ENCODE measurements at regions not wholly inside any gene's neighbourhood (a gene's known extent, or its start where the extent isn't known, plus 50 kb on each side); places are given as distances from the start of the nearest gene placed in this dataset.

DNA sequence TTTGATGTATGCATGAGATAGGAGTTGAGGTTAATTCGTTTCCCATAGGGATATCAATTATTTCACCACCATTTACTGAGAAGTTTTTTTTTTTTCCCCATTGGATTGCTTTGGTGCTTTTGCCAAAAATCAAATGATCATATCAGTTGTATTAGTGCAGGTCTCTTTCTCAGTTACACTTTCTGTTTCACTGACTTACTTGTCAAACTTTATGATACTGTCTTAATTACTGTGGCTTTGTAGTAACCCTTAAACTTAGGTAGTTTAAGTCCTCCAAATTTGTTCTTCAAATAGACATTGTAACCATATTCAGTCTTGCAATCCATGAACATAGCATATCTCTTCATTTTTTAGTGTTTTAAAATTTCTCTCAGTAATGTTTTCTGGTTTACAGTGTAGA, 259.9 kb upstream of the SLCO3A1 start:
- DNase-seq (ENCODE audit: low read depth): no peak
- TF ChIP-seq, protein P1, sequence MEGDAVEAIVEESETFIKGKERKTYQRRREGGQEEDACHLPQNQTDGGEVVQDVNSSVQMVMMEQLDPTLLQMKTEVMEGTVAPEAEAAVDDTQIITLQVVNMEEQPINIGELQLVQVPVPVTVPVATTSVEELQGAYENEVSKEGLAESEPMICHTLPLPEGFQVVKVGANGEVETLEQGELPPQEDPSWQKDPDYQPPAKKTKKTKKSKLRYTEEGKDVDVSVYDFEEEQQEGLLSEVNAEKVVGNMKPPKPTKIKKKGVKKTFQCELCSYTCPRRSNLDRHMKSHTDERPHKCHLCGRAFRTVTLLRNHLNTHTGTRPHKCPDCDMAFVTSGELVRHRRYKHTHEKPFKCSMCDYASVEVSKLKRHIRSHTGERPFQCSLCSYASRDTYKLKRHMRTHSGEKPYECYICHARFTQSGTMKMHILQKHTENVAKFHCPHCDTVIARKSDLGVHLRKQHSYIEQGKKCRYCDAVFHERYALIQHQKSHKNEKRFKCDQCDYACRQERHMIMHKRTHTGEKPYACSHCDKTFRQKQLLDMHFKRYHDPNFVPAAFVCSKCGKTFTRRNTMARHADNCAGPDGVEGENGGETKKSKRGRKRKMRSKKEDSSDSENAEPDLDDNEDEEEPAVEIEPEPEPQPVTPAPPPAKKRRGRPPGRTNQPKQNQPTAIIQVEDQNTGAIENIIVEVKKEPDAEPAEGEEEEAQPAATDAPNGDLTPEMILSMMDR (IDR thresholded peaks at IDR 0.05; ENCODE audit: low read length, missing control alignments): no peak
- no peak overlapping the region for H3K4me3 ChIP-seq (replicated peaks; ENCODE audit: low read depth, low read length)

DNA sequence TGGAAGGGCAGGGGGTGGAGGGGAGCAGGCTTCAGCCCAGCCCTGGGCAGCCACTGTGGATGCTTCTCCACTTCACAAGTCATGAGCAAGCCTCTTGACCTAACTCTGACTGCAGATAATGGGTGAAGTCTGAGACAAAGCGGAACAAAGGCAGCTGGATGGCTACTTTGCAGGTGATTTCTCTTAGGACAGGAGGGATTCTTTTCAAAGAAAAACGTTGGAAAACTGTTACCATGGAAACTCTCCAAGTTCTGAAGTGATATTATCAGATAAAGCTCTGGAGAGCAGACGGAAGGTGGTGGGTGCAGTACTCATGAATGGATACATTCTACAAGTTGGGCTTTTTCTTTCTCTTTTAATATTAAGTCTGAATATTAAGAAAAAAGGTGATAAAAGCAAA, 254.2 kb upstream of the SLCO3A1 start:
- TF ChIP-seq, protein P1 (IDR thresholded peaks at IDR 0.05; ENCODE audit: low read length, missing control alignments): no peak
- DNase-seq (ENCODE audit: low read depth): no peak
- H3K4me3 ChIP-seq (replicated peaks; ENCODE audit: low read depth, low read length): no peak overlapping the region

DNA sequence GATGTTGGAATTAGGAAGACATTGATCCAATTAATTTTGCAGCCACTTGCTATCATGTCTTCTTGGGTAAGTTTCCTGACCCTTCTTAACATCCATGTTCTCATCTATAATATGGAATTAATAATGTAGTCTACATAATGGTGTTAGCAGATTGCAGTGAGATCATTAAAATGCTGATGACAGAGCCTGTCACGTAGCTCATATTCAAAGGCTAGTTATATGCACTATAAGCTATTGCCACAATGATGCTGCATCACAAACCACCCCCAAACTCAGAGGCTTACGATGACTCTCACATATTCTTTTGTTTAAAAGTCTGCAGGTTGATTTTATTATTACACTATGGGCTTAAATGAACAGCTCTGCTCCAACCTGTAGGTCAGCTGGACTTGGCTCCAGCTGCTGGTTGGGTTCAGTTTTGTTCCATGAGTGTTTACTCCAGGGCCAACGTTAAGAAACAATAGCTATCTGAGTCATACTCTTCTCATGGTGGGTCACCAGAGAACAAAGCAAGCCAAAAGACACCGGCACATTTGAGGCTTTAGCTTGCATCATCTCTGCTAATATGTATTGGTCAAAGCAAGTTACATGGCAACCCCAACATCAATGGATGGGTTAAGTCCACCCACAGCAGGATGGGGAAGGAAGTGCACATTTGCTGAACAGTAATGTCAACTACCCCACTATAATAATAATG, 250.0 kb upstream of the SLCO3A1 start:
- DNase-seq (ENCODE audit: low read depth): peak; percentile 19

DNA sequence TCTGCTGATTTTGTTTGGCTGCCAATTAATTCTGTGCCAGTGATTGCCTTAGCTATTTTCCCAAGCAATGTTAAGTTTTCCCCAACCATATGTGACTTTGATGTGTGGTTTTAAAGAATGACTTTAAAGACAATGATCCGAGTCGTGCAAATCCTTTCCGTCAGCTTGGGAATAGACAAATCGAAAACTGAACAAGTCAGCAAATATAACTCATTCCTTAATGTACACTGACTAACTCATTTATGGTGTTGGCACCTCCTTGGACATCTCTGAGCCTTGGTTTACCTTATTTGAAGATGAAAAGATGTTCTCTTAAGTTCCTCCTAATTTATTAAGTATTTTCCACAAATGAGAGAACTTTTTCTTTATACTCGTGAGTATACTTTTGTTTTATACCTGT, 249.4 kb upstream of the SLCO3A1 start:
- no peak for DNase-seq (ENCODE audit: low read depth)
- TF ChIP-seq, protein P1 (IDR thresholded peaks at IDR 0.05; ENCODE audit: low read length, missing control alignments): no peak
- no peak overlapping the region for H3K4me3 ChIP-seq (replicated peaks; ENCODE audit: low read depth, low read length)

More for the DNA sequence above, 250.0 kb upstream of the SLCO3A1 start:
- TF ChIP-seq, protein P1 (IDR thresholded peaks at IDR 0.05; ENCODE audit: low read length, missing control alignments): no peak
- H3K4me3 ChIP-seq (replicated peaks; ENCODE audit: low read depth, low read length): no peak overlapping the region

DNA sequence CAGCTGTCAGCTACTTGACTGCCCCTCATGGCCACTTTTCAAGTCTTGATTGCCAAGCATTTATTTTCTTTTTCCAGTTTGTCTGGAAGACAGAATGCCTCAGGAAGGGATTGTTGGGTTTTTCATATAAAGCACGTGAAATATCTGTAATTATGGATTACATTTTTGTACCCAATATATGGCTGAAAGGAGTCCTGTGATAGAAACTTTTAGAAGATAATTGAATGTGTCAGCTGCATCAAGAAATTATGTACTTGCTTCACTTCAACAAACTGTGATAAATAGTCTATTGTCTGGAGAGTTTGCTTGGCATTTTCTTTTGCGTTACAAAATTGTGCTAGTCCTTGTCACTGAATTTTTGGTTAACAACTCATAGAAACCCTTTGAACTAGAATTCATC, 247.9 kb upstream of the SLCO3A1 start:
- H3K4me3 ChIP-seq (replicated peaks; ENCODE audit: low read depth, low read length): no peak overlapping the region
- DNase-seq (ENCODE audit: low read depth): no peak
- TF ChIP-seq, protein P1 (IDR thresholded peaks at IDR 0.05; ENCODE audit: low read length, missing control alignments): no peak

DNA sequence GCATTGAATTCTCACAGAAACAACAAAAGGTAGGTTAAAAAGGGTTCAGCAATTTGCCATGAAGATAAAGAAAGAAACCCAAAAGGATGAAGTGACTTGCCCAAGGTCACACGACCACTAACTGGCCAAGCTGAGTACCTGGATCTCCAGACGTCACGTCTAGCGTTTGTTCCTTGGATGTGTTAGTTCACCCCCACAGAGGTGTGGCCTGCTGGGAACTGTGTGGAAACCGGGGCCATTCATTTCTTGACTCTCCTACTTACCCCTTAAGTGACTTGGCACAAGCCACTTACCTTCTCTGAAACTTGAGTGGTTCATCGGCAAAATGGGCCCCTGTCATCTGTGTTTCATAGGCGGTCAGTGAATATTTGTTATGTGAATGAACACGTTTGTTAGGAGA, 244.3 kb upstream of the SLCO3A1 start:
- TF ChIP-seq, protein P1 (IDR thresholded peaks at IDR 0.05; ENCODE audit: low read length, missing control alignments): no peak
- H3K4me3 ChIP-seq (replicated peaks; ENCODE audit: low read depth, low read length): no peak overlapping the region
- no peak for DNase-seq (ENCODE audit: low read depth)

DNA sequence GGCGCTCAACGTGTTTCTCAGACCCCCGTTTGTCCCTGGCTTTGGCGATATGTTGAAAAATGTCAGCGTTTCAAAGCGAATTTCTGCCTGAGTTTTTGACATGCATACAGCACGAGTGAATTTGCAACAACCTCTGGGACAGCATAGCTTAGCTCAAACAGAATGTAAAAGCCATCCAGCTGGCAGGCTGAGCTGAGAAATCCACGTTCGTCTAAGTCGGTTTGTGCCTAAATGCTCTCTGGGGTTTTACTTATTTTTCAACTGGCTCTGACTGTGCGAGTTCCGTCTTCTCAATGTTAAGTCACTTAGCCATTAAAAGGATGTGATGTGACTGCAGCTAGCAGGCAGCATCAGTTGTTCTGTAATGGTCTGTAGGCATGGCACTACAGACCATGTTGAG, 243.5 kb upstream of the SLCO3A1 start:
- TF ChIP-seq, protein P1 (IDR thresholded peaks at IDR 0.05; ENCODE audit: low read length, missing control alignments): no peak
- H3K4me3 ChIP-seq (replicated peaks; ENCODE audit: low read depth, low read length): no peak overlapping the region
- DNase-seq (ENCODE audit: low read depth): no peak

All from fibroblast of pulmonary artery (primary cell).